Endothelial cell of umbilical vein (primary cell): ENCODE measurements at regions not wholly inside any gene's neighbourhood (a gene's known extent, or its start where the extent isn't known, plus 50 kb on each side); places are given as distances from the start of the nearest gene placed in this dataset.

ENCODE experiments used
- BruUV-seq: library from RNA; stranded (reverse); fragments of 400-500 nt; replicated peaks from 2 replicates; lab custom pipeline; 2021; lab: Mats Ljungman, UMichigan
- CTCF ChIA-PET: fragments of 300-600, 350-600 bp; sonication (Branson Sonifier 250); formaldehyde crosslinking; loops from one replicate; lab custom pipeline; 2021; ENCODE audit warnings: antibody characterized with exemption, inconsistent platforms; lab: Charles Lee
- POLR2A ChIA-PET: fragments of 300-600, 350-600 bp; sonication (Branson Sonifier 250); formaldehyde crosslinking; loops from one replicate; lab custom pipeline; 2021; ENCODE audit warnings: antibody characterized with exemption, inconsistent platforms; lab: Charles Lee
- DNase-seq: peaks from one replicate; pipeline ENCODE4 v3.0.0-alpha.2; 2011; ENCODE audit warnings: low read depth, low spot score
- FAIRE-seq: peaks from 2 replicates; lab custom pipeline; 2011; peaks lifted over from hg19 to GRCh38; lab: Jason Lieb, UNC
- H2AFZ ChIP-seq: 2 replicates; pipeline ENCODE4 v1.6.0; 2012; ENCODE audit warnings: low read depth, low read length, control low read depth, inconsistent platforms
- H3K27ac ChIP-seq: 2 replicates; pipeline ENCODE4 v1.5.1; 2011; ENCODE audit warnings: low read depth, mild to moderate bottlenecking, control low read depth, low read length, moderate library complexity; ENCODE audit not compliant: insufficient read depth
- H3K27me3 ChIP-seq, 2 experiments: 2 replicates each; pipeline versions ENCODE4 v1.6.0 to v1.6.1; 2011; ENCODE audit warnings: low read length in 2 of 2, mixed read lengths in 1 of 2; ENCODE audit not compliant: control insufficient read depth in 2 of 2, insufficient read depth in 2 of 2
- H3K36me3 ChIP-seq, 2 experiments: 2 replicates in 1 of 2; 3 replicates in 1 of 2; pipeline ENCODE4 v1.5.1; 2011; ENCODE audit warnings: low read length in 2 of 2, mild to moderate bottlenecking in 1 of 2, moderate library complexity in 1 of 2; ENCODE audit not compliant: control insufficient read depth in 2 of 2, insufficient read depth in 2 of 2; ENCODE audit errors: extremely low read depth in 1 of 2
- H3K4me1 ChIP-seq: 3 replicates; pipeline ENCODE4 v1.5.1; 2011; ENCODE audit warnings: mild to moderate bottlenecking, low read length; ENCODE audit not compliant: control insufficient read depth, insufficient read depth; ENCODE audit errors: extremely low read depth
- H3K4me2 ChIP-seq: 2 replicates; pipeline ENCODE4 v1.6.1; 2011; ENCODE audit warnings: low read length, control low read depth, mixed read lengths; ENCODE audit not compliant: insufficient read depth
- H3K4me3 ChIP-seq, 3 experiments: fragments of 200-600 bp in 1 of 3; sonication (generic), shearing (Covaris generic) in 1 of 3; replicated peaks in 1 of 3; 2 replicates each; pipeline ENCODE4 v1.5.1; 2011 to 2016; ENCODE audit warnings: control low read depth in 3 of 3, low read length in 3 of 3, mild to moderate bottlenecking in 2 of 3, inconsistent platforms in 1 of 3, low read depth in 1 of 3, moderate library complexity in 1 of 3; ENCODE audit not compliant: insufficient read depth in 1 of 3
- H3K79me2 ChIP-seq: 2 replicates; pipeline ENCODE4 v1.6.0; 2012; ENCODE audit warnings: low read length, inconsistent platforms; ENCODE audit not compliant: control insufficient read depth, insufficient read depth
- H3K9ac ChIP-seq: replicated peaks from 2 replicates; pipeline ENCODE3; 2011; ENCODE audit warnings: low read length, control low read depth; ENCODE audit not compliant: insufficient read depth; ENCODE audit errors: extremely low read depth
- H3K9me1 ChIP-seq: replicated peaks from 3 replicates; pipeline ENCODE4 v1.6.0; 2011; ENCODE audit warnings: mild to moderate bottlenecking, low read length; ENCODE audit not compliant: control insufficient read depth, insufficient read depth; ENCODE audit errors: extremely low read depth
- H3K9me3 ChIP-seq: replicated peaks from 2 replicates; pipeline ENCODE4 v1.5.1; 2012; ENCODE audit warnings: low read length, inconsistent platforms; ENCODE audit not compliant: control insufficient read depth, insufficient read depth
- H4K20me1 ChIP-seq: replicated peaks from 2 replicates; pipeline ENCODE3; 2011; ENCODE audit warnings: mild to moderate bottlenecking, low read length; ENCODE audit not compliant: control insufficient read depth, insufficient read depth; ENCODE audit errors: extremely low read depth
- CTCF ChIP-seq, 2 donors: IDR thresholded peaks; 1 replicate in 1 of 2; 2 replicates in 1 of 2; pipeline ENCODE4 v1.5.1; 2011; ENCODE audit warnings: low read length in 2 of 2, mild to moderate bottlenecking in 2 of 2, moderate library complexity in 2 of 2, control low read depth in 1 of 2, inconsistent platforms in 1 of 2, low read depth in 1 of 2; ENCODE audit not compliant: insufficient read depth in 1 of 2; ENCODE audit errors: extremely low read depth in 1 of 2
- EZH2 ChIP-seq: IDR thresholded peaks from 2 replicates; pipeline ENCODE4 v1.6.1; 2012; ENCODE audit warnings: borderline replicate concordance, low read depth, mild to moderate bottlenecking, moderate library complexity, low read length, inconsistent platforms; ENCODE audit not compliant: severe bottlenecking
- FOS ChIP-seq: IDR thresholded peaks from 2 replicates; pipeline ENCODE4 v1.6.1; 2011; ENCODE audit warnings: mild to moderate bottlenecking, low read length, moderate library complexity, borderline replicate concordance; ENCODE audit not compliant: insufficient read depth
- GATA2 ChIP-seq: IDR thresholded peaks from 2 replicates; pipeline ENCODE4 v1.7.0; 2011; ENCODE audit warnings: low read depth, mild to moderate bottlenecking, moderate library complexity, mixed read lengths, low read length; ENCODE audit not compliant: insufficient read length, insufficient read depth
- JUN ChIP-seq: IDR thresholded peaks from 2 replicates; pipeline ENCODE4 v1.6.1; 2011; ENCODE audit warnings: borderline replicate concordance, low read depth; ENCODE audit not compliant: insufficient read length, insufficient read depth
- MAX ChIP-seq: IDR thresholded peaks from 2 replicates; pipeline ENCODE4 v1.6.1; 2011; ENCODE audit not compliant: insufficient read depth, insufficient read length
- MYC ChIP-seq: IDR thresholded peaks from one replicate; pipeline ENCODE4 v1.6.1; 2011; ENCODE audit warnings: mild to moderate bottlenecking, low read depth, low read length
- POLR2A ChIP-seq: IDR thresholded peaks from 2 replicates; pipeline ENCODE4 v1.6.1; 2012; ENCODE audit warnings: low read depth, mild to moderate bottlenecking, control low read depth, low read length
- POLR2AphosphoS5 ChIP-seq: IDR thresholded peaks from 2 replicates; pipeline ENCODE4 v1.6.1; 2012; ENCODE audit warnings: low read depth, mild to moderate bottlenecking, control low read depth, low read length, moderate library complexity; ENCODE audit not compliant: insufficient read depth
- dilution Hi-C: fragments of 300-500 bp; cut with MboI; formaldehyde crosslinking; loops from one replicate; pipeline ENCODE4 v1.15.0; 2019; ENCODE audit warnings: low sequenced_read_pairs; ENCODE audit not compliant: extremely low pct_ligation_motif_present
- intact Hi-C: fragments of 100-400 bp; cut with micrococcal nuclease; formaldehyde crosslinking; loops from one replicate; pipeline ENCODE4 v1.10.0; 2022

GRCh38 chr10:55062349-55062748 lies 261.3 kb upstream of the PCDH15 start:
- ChIA-PET POLR2A (no interaction called here), CTCF (interaction anchor here (1.1 kb wide), 1 partner anchor 29 kb away, joined by 3 read pairs; no protein-coding TSS in a partner anchor)
- Histone ChIP-seq H3K9ac (no peak overlapping the region), H3K9me3 (no peaks in the 10 kb centered on the region), H3K9me1 (no peaks in the 10 kb centered on the region), H3K4me3 (no peak overlapping the region), H3K27ac (no peak overlapping the region), H2AFZ (no peak overlapping the region), H3K36me3 (no peaks in the 10 kb centered on the region), H3K27me3 (no peaks in the 10 kb centered on the region), H3K79me2 (no peaks in the 10 kb centered on the region), H4K20me1 (no peaks in the 10 kb centered on the region), H3K4me1 (no peaks in the 10 kb centered on the region), H3K4me2 (no peak overlapping the region)
- dilution Hi-C loops: no loop called here
- intact Hi-C loops: no loop called here
- DNase-seq (no peak), FAIRE-seq (no peak)
- TF ChIP-seq MAX: no peak
- TF ChIP-seq POLR2AphosphoS5: no peak
- TF ChIP-seq GATA2: no peak
- TF ChIP-seq POLR2A: no peak
- TF ChIP-seq CTCF (IDR thresholded peaks at IDR 0.05; ENCODE audit: extremely low read depth in 1 of 2, insufficient read depth in 1 of 2, low read depth in 1 of 2, low read length in 2 of 2): no peak
- no peak for TF ChIP-seq JUN
- no peak for TF ChIP-seq MYC
- TF ChIP-seq EZH2: no peak
- TF ChIP-seq FOS: no peak
- BruUV-seq: no TSS peak
